Neuronal stem cell (in vitro differentiated cells): ENCODE measurements at regions not wholly inside any gene's neighbourhood (a gene's known extent, or its start where the extent isn't known, plus 50 kb on each side); places are given as distances from the start of the nearest gene placed in this dataset.

Source experiments
- DNase-seq: peaks from one replicate; pipeline ENCODE4 v3.0.0-alpha.2; 2013; ENCODE audit warnings: low spot score
- H2AFZ ChIP-seq: one replicate; pipeline ENCODE4 v1.6.1; 2013; ENCODE audit warnings: mild to moderate bottlenecking, low read length, inconsistent platforms
- H2AK5ac ChIP-seq: 2 replicates; pipeline ENCODE4 v1.6.1; 2013; ENCODE audit warnings: low read depth, mild to moderate bottlenecking, inconsistent platforms, low read length, moderate library complexity, mixed read lengths
- H2BK120ac ChIP-seq: 2 replicates; pipeline ENCODE4 v1.6.1; 2013; ENCODE audit warnings: low read depth, mild to moderate bottlenecking, inconsistent platforms, low read length, moderate library complexity, mixed read lengths
- H2BK12ac ChIP-seq: one replicate; pipeline ENCODE4 v1.6.1; 2013; ENCODE audit warnings: low read length, inconsistent platforms
- H2BK15ac ChIP-seq: 2 replicates; pipeline ENCODE4 v1.6.1; 2013; ENCODE audit warnings: mild to moderate bottlenecking, low read length, inconsistent platforms, mixed read lengths
- H2BK5ac ChIP-seq: one replicate; pipeline ENCODE4 v1.6.1; 2013; ENCODE audit warnings: inconsistent platforms, mild to moderate bottlenecking, low read length, moderate library complexity
- H3K14ac ChIP-seq: one replicate; pipeline ENCODE4 v1.6.1; 2013; ENCODE audit warnings: low read length, inconsistent platforms
- H3K18ac ChIP-seq: 2 replicates; pipeline ENCODE4 v1.6.1; 2013; ENCODE audit warnings: low read length, inconsistent platforms
- H3K23ac ChIP-seq: 2 replicates; pipeline ENCODE4 v1.6.1; 2013; ENCODE audit warnings: low read depth, mild to moderate bottlenecking, mixed read lengths, low read length, inconsistent platforms; ENCODE audit not compliant: poor library complexity
- H3K27ac ChIP-seq: replicated peaks from 3 replicates; pipeline ENCODE4 v1.5.1; 2013; ENCODE audit warnings: low read length, inconsistent platforms
- H3K27me3 ChIP-seq, 3 experiments: 2 replicates each; pipeline ENCODE4 v1.6.1; 2013; ENCODE audit warnings: low read length in 3 of 3, mild to moderate bottlenecking in 2 of 3, inconsistent platforms in 1 of 3, low read depth in 1 of 3, mixed read lengths in 1 of 3, moderate library complexity in 1 of 3; ENCODE audit not compliant: control insufficient read depth in 3 of 3, insufficient read depth in 3 of 3
- H3K36me3 ChIP-seq, 2 donors: replicated peaks in 1 of 2; 2 replicates each; pipeline ENCODE4 v1.6.1; 2013; ENCODE audit warnings: low read length in 2 of 2; ENCODE audit not compliant: control insufficient read depth in 2 of 2, insufficient read depth in 2 of 2
- H3K4ac ChIP-seq: 2 replicates; pipeline ENCODE4 v1.6.1; 2013; ENCODE audit warnings: inconsistent platforms, mild to moderate bottlenecking, low read length, moderate library complexity
- H3K4me1 ChIP-seq, 2 donors: 1 replicate in 1 of 2; 2 replicates in 1 of 2; pipeline ENCODE4 v1.6.1; 2013; ENCODE audit warnings: low read length in 2 of 2, low read depth in 1 of 2; ENCODE audit not compliant: control insufficient read depth in 2 of 2, insufficient read depth in 1 of 2
- H3K4me2 ChIP-seq: one replicate; pipeline ENCODE4 v1.6.1; 2013; ENCODE audit warnings: mild to moderate bottlenecking, low read length, inconsistent platforms; ENCODE audit not compliant: insufficient read depth, poor library complexity, severe bottlenecking
- H3K4me3 ChIP-seq, 2 donors: 2 replicates each; pipeline ENCODE4 v1.5.1; 2013; ENCODE audit warnings: low read length in 2 of 2, mild to moderate bottlenecking in 2 of 2, inconsistent platforms in 1 of 2, moderate library complexity in 1 of 2
- H3K79me1 ChIP-seq: one replicate; pipeline ENCODE4 v1.6.1; 2013; ENCODE audit warnings: low read depth, mild to moderate bottlenecking, inconsistent platforms, low read length, moderate library complexity
- H3K9ac ChIP-seq: one replicate; pipeline ENCODE4 v1.6.1; 2013; ENCODE audit warnings: mild to moderate bottlenecking, low read depth, low read length, inconsistent platforms; ENCODE audit not compliant: poor library complexity
- H3K9me3 ChIP-seq, 2 donors: replicated peaks in 1 of 2; 2 replicates each; pipeline versions ENCODE3 to v1.6.1; 2013; ENCODE audit warnings: low read length in 2 of 2, mild to moderate bottlenecking in 2 of 2, inconsistent platforms in 1 of 2, low read depth in 1 of 2, mixed read lengths in 1 of 2, moderate library complexity in 1 of 2; ENCODE audit not compliant: control insufficient read depth in 2 of 2, insufficient read depth in 1 of 2
- H4K8ac ChIP-seq: one replicate; pipeline ENCODE4 v1.6.1; 2013; ENCODE audit warnings: low read depth, mild to moderate bottlenecking, inconsistent platforms, low read length, moderate library complexity
- H4K91ac ChIP-seq: one replicate; pipeline ENCODE4 v1.6.1; 2013; ENCODE audit warnings: low read length, low read depth, mild to moderate bottlenecking, inconsistent platforms; ENCODE audit not compliant: poor library complexity
- WGBS, 2 donors: extraction: QIAGEN DNeasy Blood & Tissue Kit; methylation state at CpG; one replicate each; pipeline ENCODE4 v1.1.7; 2013; ENCODE audit warnings: missing lambda C conversion rate in 2 of 2, mixed read lengths in 1 of 2; ENCODE audit not compliant: insufficient read length in 2 of 2, insufficient replicate concordance in 1 of 2; ENCODE audit errors: extremely low coverage in 2 of 2; 5-methylcytosine and 5-hydroxymethylcytosine counted together

DNA sequence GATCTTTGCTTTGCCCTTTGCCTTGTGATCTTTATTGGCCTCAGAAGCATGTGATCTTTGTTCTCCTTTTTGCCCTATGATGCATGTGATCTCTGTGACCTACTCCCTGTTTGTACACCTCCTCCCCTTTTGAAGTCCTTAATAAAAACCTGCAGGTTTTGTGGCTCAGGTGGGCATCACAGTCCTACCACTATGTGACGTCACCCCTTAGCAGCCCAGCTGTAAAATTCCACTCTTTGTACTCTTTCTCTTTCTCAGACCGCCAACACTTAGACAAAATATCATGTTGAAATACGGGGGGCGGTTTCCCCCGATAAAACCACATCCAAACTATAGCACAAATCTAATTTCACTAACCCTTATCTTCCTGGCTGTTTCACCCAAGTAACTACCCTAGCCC is 76.7 kb upstream of the RAPGEF4 start:
- no peak overlapping the region for H3K18ac ChIP-seq
- no peak overlapping the region for H2AFZ ChIP-seq
- no peak overlapping the region for H4K91ac ChIP-seq
- H2BK12ac ChIP-seq = no peak overlapping the region
- DNase-seq = no peak
- H3K79me1 ChIP-seq = no peaks in the 10 kb centered on the region
- H2AK5ac ChIP-seq = no peak overlapping the region
- H3K4me1 ChIP-seq = no peaks in the 10 kb centered on the region
- no peak overlapping the region for H3K4me3 ChIP-seq
- WGBS, 2 donors = no CpG with 5 or more reads among the region's 5 CpGs
- H3K4me2 ChIP-seq = no peak overlapping the region
- H3K23ac ChIP-seq = no peak overlapping the region
- H3K27me3 ChIP-seq = no peaks in the 10 kb centered on the region
- H2BK120ac ChIP-seq = no peak overlapping the region
- no peak overlapping the region for H3K9ac ChIP-seq
- H3K9me3 ChIP-seq = peaks cover 0 to 6% of the 10 kb centered on the region in 2 donors
- H2BK15ac ChIP-seq = no peak overlapping the region
- no peaks in the 10 kb centered on the region for H3K36me3 ChIP-seq
- H3K14ac ChIP-seq = no peak overlapping the region
- H4K8ac ChIP-seq = no peak overlapping the region
- no peak overlapping the region for H2BK5ac ChIP-seq
- H3K4ac ChIP-seq = no peak overlapping the region
- H3K27ac ChIP-seq = no peak overlapping the region

DNA sequence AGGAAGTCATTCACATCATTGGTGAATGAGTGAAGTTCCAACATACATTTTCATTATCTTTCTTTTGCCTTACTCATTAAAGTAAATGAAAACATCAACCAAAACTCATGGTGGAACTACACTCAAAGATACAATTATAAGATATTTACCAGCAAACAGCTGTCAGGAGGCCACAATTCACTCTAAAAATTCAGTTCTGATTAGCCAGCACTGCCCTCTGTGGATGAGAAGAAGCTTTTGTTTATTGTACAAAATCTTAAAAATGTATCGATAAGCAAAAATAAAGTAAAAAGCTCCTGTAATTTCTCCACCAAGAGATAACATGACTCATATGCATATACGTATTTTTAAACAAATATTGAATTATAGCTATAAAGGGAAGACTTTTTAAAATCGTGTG is 73.5 kb upstream of the RAPGEF4 start:
- H3K79me1 ChIP-seq = no peaks in the 10 kb centered on the region
- H4K91ac ChIP-seq = no peak overlapping the region
- H2BK15ac ChIP-seq = no peak overlapping the region
- peaks cover 0 to 4% of the 10 kb centered on the region in 2 donors for H3K9me3 ChIP-seq
- H3K27me3 ChIP-seq = no peaks in the 10 kb centered on the region
- H3K36me3 ChIP-seq = no peaks in the 10 kb centered on the region
- DNase-seq = no peak
- no peak overlapping the region for H3K4me3 ChIP-seq
- no peak overlapping the region for H3K27ac ChIP-seq
- WGBS, 2 donors = no CpG with 5 or more reads among the region's 3 CpGs
- no peak overlapping the region for H3K18ac ChIP-seq
- no peak overlapping the region for H2AK5ac ChIP-seq
- H2AFZ ChIP-seq = no peak overlapping the region
- H4K8ac ChIP-seq = no peak overlapping the region
- no peak overlapping the region for H2BK5ac ChIP-seq
- no peak overlapping the region for H3K9ac ChIP-seq
- H3K4me2 ChIP-seq = no peak overlapping the region
- no peak overlapping the region for H3K14ac ChIP-seq
- no peak overlapping the region for H3K23ac ChIP-seq
- no peaks in the 10 kb centered on the region for H3K4me1 ChIP-seq
- no peak overlapping the region for H3K4ac ChIP-seq
- H2BK120ac ChIP-seq = no peak overlapping the region
- no peak overlapping the region for H2BK12ac ChIP-seq

DNA sequence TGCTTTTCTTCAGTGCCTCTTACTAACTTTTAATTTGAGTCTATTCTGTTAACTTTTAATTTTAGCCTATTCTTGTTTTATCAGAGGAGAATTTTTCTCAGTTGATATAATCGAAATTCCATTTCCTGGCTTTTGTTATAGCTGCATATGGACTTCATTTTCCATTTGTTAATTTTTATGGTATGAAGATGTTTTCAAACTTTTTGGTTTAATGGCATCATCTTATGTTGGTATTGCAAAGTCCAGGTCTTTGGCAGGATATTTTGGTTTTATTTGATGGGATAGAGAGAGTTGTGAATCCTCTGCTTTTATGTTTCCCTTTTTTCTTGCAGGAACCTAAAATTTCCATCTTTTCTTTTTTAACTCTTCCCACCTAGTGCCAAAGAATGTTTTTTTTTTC is 70.9 kb upstream of the RAPGEF4 start:
- H2BK5ac ChIP-seq = no peak overlapping the region
- no peak overlapping the region for H4K91ac ChIP-seq
- no peak overlapping the region for H3K14ac ChIP-seq
- H3K9me3 ChIP-seq = peaks cover 0 to 2% of the 10 kb centered on the region in 2 donors
- no peak overlapping the region for H2BK120ac ChIP-seq
- no peaks in the 10 kb centered on the region for H3K36me3 ChIP-seq
- H2AFZ ChIP-seq = no peak overlapping the region
- no peak overlapping the region for H3K4me3 ChIP-seq
- no peaks in the 10 kb centered on the region for H3K4me1 ChIP-seq
- no peak overlapping the region for H4K8ac ChIP-seq
- no peak overlapping the region for H3K27ac ChIP-seq
- no peak overlapping the region for H3K4ac ChIP-seq
- no peak overlapping the region for H3K18ac ChIP-seq
- H3K23ac ChIP-seq = no peak overlapping the region
- DNase-seq = no peak
- H3K27me3 ChIP-seq = no peaks in the 10 kb centered on the region
- H3K4me2 ChIP-seq = no peak overlapping the region
- no peak overlapping the region for H3K9ac ChIP-seq
- no CpG with 5 or more reads among the region's 1 CpG for whole genome bisulfite sequencing, 2 donors
- H3K79me1 ChIP-seq = no peaks in the 10 kb centered on the region
- no peak overlapping the region for H2BK15ac ChIP-seq
- no peak overlapping the region for H2BK12ac ChIP-seq
- no peak overlapping the region for H2AK5ac ChIP-seq

DNA sequence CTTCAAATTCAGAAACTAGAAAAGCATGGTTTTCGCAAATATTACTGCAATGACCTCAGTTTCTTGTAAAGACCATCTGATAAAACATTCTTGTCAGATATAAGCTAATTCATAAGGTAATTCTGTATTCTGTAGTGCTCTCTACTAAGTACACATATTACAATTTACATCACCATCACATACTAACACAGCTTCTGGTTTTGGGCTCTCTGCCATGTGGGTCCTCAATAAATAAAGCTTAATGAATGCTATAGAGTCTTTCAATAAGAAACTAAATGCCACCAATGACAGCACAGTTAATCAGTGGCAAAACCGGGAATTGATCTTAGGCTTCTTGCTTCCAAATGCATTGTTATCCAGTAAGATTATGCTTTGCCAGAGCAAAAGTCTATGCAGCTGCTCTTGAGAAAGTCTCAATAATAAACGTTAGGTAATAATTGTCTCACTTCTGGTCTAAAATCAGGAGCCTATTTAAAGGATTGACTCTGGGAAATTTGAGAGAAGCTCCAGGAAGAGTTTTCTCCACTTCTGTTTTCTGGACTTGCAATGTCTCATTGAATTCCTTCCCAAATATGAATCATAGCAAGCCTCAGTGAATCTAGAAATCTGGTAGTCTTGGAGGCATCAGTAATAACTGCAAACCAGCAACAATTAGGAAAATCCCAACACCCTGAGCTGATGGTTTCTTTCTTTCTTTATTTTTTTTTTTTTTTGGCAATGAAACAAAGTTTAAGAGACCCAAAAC is 67.9 kb upstream of the RAPGEF4 start:
- H2BK5ac ChIP-seq = no peak overlapping the region
- no peak overlapping the region for H3K4me2 ChIP-seq
- no peaks in the 10 kb centered on the region for H3K27me3 ChIP-seq
- no peak overlapping the region for H2BK15ac ChIP-seq
- H3K27ac ChIP-seq = no peak overlapping the region
- H2BK120ac ChIP-seq = no peak overlapping the region
- no peak overlapping the region for H3K9ac ChIP-seq
- DNase-seq = no peak
- WGBS, 2 donors = no CpG with 5 or more reads among the region's 3 CpGs
- H3K4me1 ChIP-seq = no peaks in the 10 kb centered on the region
- H3K9me3 ChIP-seq = peaks cover 0 to 1% of the 10 kb centered on the region in 2 donors
- no peak overlapping the region for H3K4ac ChIP-seq
- no peak overlapping the region for H2AFZ ChIP-seq
- no peak overlapping the region for H2AK5ac ChIP-seq
- H4K8ac ChIP-seq = no peak overlapping the region
- no peak overlapping the region for H2BK12ac ChIP-seq
- H3K14ac ChIP-seq = no peak overlapping the region
- no peaks in the 10 kb centered on the region for H3K36me3 ChIP-seq
- no peak overlapping the region for H3K23ac ChIP-seq
- H3K18ac ChIP-seq = no peak overlapping the region
- no peak overlapping the region for H3K4me3 ChIP-seq
- H3K79me1 ChIP-seq = no peaks in the 10 kb centered on the region
- H4K91ac ChIP-seq = no peak overlapping the region
